ENCODE measurements at regions not wholly inside any gene's neighbourhood (a gene's known extent, or its start where the extent isn't known, plus 50 kb on each side); places are given as distances from the start of the nearest gene placed in this dataset.

DNA sequence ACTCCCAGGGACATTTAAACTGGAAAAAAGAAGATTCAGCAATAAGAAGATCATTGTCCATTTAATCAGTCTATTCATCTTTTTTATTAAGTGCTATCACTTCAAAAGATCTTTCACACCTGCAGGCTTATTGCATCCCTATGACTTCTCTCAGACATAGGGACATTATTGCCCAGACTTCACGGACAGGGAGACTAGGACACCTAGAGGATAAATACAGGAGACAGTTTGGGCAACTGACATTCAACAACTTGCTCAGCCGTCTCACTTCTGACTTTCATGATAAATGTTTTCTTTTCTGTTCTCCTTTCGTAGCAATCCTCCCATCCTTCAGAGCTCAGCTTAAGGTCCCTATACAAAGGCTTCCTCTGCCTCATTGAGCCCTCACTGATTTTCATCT lies 84.3 kb downstream of the TMEM30B start:
- DNase-seq = no peak
- Mint-ChIP-seq H3K4me3 (no peak overlapping the region), H3K9me3 (peaks cover 0 to 2% of the 10 kb centered on the region in 2 donors), H3K27me3 (ENCODE audit: low read depth in 2 of 2) (peaks cover 44 to 65% of the 10 kb centered on the region in 2 donors), H3K36me3 (no peaks in the 10 kb centered on the region), H3K27ac (no peak overlapping the region), H3K4me1 (no peaks in the 10 kb centered on the region)
- Histone ChIP-seq H3K9me3 (ENCODE audit: control insufficient read depth, insufficient read depth, low read length) (no peaks in the 10 kb centered on the region), H3K36me3 (ENCODE audit: control insufficient read depth, insufficient read depth, low read length) (no peaks in the 10 kb centered on the region), H3K4me3 (ENCODE audit: low read length) (no peak overlapping the region), H3K4me1 (ENCODE audit: control insufficient read depth, insufficient read depth, low read length) (no peaks in the 10 kb centered on the region), H3K27me3 (ENCODE audit: control insufficient read depth, insufficient read depth, low read length) (peaks cover 2% of the 10 kb centered on the region), H3K27ac (ENCODE audit: low read length) (no peak overlapping the region)
- TF ChIP-seq, protein P1, sequence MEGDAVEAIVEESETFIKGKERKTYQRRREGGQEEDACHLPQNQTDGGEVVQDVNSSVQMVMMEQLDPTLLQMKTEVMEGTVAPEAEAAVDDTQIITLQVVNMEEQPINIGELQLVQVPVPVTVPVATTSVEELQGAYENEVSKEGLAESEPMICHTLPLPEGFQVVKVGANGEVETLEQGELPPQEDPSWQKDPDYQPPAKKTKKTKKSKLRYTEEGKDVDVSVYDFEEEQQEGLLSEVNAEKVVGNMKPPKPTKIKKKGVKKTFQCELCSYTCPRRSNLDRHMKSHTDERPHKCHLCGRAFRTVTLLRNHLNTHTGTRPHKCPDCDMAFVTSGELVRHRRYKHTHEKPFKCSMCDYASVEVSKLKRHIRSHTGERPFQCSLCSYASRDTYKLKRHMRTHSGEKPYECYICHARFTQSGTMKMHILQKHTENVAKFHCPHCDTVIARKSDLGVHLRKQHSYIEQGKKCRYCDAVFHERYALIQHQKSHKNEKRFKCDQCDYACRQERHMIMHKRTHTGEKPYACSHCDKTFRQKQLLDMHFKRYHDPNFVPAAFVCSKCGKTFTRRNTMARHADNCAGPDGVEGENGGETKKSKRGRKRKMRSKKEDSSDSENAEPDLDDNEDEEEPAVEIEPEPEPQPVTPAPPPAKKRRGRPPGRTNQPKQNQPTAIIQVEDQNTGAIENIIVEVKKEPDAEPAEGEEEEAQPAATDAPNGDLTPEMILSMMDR (IDR thresholded peaks at IDR 0.05) = no peak
- no peak for ATAC-seq
- intact Hi-C loops (cut with micrococcal nuclease) = no loop called here
- 65% methylated on average over 3 of the region's 3 CpGs for WGBS (ENCODE audit: insufficient coverage)

DNA sequence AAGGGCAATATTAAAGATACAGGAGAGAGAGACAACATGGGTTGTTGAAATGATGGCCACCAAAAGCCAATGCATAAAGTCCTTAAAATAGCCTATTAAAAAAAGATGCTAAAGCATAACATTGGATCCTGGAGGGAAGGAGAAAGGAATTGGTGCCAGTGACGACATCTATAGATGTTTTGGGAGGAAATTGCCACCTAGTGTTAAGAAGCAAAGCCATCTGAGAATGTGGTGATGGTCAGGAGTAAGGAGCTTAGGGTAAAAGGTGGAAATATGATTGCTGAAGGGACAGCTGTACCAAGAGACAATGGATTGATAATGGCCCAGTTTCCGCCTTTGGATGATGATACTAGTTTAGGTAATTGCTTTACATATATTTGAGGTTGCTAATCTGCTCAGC lies 85.1 kb downstream of the TMEM30B start:
- ATAC-seq (no peak), DNase-seq (no peak)
- Mint-ChIP-seq H3K4me3 (no peak overlapping the region), H3K4me1 (no peaks in the 10 kb centered on the region), H3K36me3 (no peaks in the 10 kb centered on the region), H3K9me3 (peaks cover 0 to 2% of the 10 kb centered on the region in 2 donors), H3K27ac (no peak overlapping the region), H3K27me3 (ENCODE audit: low read depth in 2 of 2) (peaks cover 49 to 65% of the 10 kb centered on the region in 2 donors)
- WGBS (ENCODE audit: insufficient coverage) = 77% methylated on average over 2 of the region's 2 CpGs
- Histone ChIP-seq H3K9me3 (ENCODE audit: control insufficient read depth, insufficient read depth, low read length) (no peaks in the 10 kb centered on the region), H3K27ac (ENCODE audit: low read length) (no peak overlapping the region), H3K27me3 (ENCODE audit: control insufficient read depth, insufficient read depth, low read length) (peaks cover 2% of the 10 kb centered on the region), H3K4me3 (ENCODE audit: low read length) (no peak overlapping the region), H3K36me3 (ENCODE audit: control insufficient read depth, insufficient read depth, low read length) (no peaks in the 10 kb centered on the region), H3K4me1 (ENCODE audit: control insufficient read depth, insufficient read depth, low read length) (no peaks in the 10 kb centered on the region)
- intact Hi-C loops (cut with micrococcal nuclease) = no loop called here
- TF ChIP-seq, protein P1 (IDR thresholded peaks at IDR 0.05) = no peak

DNA sequence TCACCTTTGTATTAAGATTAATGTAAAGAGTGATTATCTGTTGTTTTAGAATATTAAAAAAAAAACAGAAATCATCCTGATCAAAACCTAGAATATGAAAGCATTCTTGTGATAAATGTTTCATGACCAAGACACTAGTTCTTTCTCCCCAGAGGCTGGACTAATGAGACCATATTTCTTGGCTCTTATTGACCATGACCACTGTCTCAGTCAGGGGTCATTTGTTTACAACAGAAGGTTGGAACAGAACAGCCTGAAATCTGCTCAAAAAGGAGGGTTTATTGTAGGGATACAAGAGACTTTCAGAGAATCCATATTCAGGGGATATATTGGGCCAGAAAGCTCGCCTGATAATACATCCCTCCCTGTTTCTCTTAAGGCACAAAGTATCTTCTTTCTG lies 87.7 kb downstream of the TMEM30B start:
- intact Hi-C loops (cut with micrococcal nuclease) = no loop called here
- ATAC-seq (no peak), DNase-seq (no peak)
- TF ChIP-seq, protein P1 (IDR thresholded peaks at IDR 0.05) = no peak
- H3K27me3 Mint-ChIP-seq (ENCODE audit: low read depth in 2 of 2) = peaks cover 51 to 66% of the 10 kb centered on the region in 2 donors
- no peak overlapping the region for H3K4me3 ChIP-seq (ENCODE audit: low read length)
- H3K27ac Mint-ChIP-seq = no peak overlapping the region
- no peaks in the 10 kb centered on the region for H3K9me3 ChIP-seq (ENCODE audit: control insufficient read depth, insufficient read depth, low read length)
- H3K4me3 Mint-ChIP-seq = no peak overlapping the region
- H3K36me3 ChIP-seq (ENCODE audit: control insufficient read depth, insufficient read depth, low read length) = no peaks in the 10 kb centered on the region
- 71% methylated on average over 1 of the region's 1 CpG for WGBS (ENCODE audit: insufficient coverage)
- no peak overlapping the region for H3K27ac ChIP-seq (ENCODE audit: low read length)
- H3K4me1 ChIP-seq (ENCODE audit: control insufficient read depth, insufficient read depth, low read length) = peaks cover 9% of the 10 kb centered on the region
- peaks cover 14% of the 10 kb centered on the region for H3K27me3 ChIP-seq (ENCODE audit: control insufficient read depth, insufficient read depth, low read length)
- H3K9me3 Mint-ChIP-seq = peaks cover 0 to 2% of the 10 kb centered on the region in 2 donors
- no peaks in the 10 kb centered on the region for H3K36me3 Mint-ChIP-seq
- peaks cover 8 to 10% of the 10 kb centered on the region in 2 donors for H3K4me1 Mint-ChIP-seq

DNA sequence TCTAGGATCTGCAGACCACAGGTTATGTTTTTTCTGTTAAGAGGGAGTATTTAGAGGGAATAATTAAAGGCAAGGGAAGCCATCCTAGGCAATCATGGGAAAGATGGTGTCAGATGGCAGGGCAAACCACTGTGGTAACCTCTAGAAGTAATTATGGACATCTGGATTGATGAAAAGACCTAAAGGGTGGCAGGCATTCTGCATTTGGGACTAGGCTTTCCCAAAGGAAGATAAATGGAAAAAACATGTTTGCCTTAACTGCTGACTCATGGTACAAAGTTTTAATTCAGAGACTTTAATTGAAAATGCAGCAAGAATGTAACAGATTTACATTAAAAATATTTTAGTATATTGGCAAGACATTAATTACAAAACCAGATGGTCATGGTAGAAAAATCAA lies 88.1 kb downstream of the TMEM30B start:
- H3K27me3 Mint-ChIP-seq (ENCODE audit: low read depth in 2 of 2) = peaks cover 48 to 61% of the 10 kb centered on the region in 2 donors
- no peak for DNase-seq

More for the DNA sequence above, 88.1 kb downstream of the TMEM30B start:
- Mint-ChIP-seq H3K27ac (no peak overlapping the region), H3K36me3 (no peaks in the 10 kb centered on the region), H3K4me1 (peaks cover 8 to 10% of the 10 kb centered on the region in 2 donors), H3K4me3 (no peak overlapping the region), H3K9me3 (peaks cover 0 to 2% of the 10 kb centered on the region in 2 donors)
- intact Hi-C loops (cut with micrococcal nuclease) = no loop called here
- no peak for ATAC-seq
- H3K9me3 ChIP-seq (ENCODE audit: control insufficient read depth, insufficient read depth, low read length) = no peaks in the 10 kb centered on the region
- TF ChIP-seq, protein P1 (IDR thresholded peaks at IDR 0.05) = no peak
- peaks cover 9% of the 10 kb centered on the region for H3K4me1 ChIP-seq (ENCODE audit: control insufficient read depth, insufficient read depth, low read length)
- H3K4me3 ChIP-seq (ENCODE audit: low read length) = no peak overlapping the region
- no peak overlapping the region for H3K27ac ChIP-seq (ENCODE audit: low read length)
- peaks cover 16% of the 10 kb centered on the region for H3K27me3 ChIP-seq (ENCODE audit: control insufficient read depth, insufficient read depth, low read length)
- H3K36me3 ChIP-seq (ENCODE audit: control insufficient read depth, insufficient read depth, low read length) = no peaks in the 10 kb centered on the region
